KMS-11 (cell line): ENCODE measurements at regions not wholly inside any gene's neighbourhood (a gene's known extent, or its start where the extent isn't known, plus 50 kb on each side); places are given as distances from the start of the nearest gene placed in this dataset.

ENCODE experiments used
- H2AFZ ChIP-seq: fragments of 200-600 bp; sonication (generic); 2 replicates; pipeline ENCODE4 v1.6.1; 2016; ENCODE audit warnings: antibody characterized with exemption, mixed run types, low read depth
- H3K27ac ChIP-seq: fragments of 200-600 bp; sonication (generic); 2 replicates; pipeline ENCODE4 v1.6.1; 2016; ENCODE audit warnings: mild to moderate bottlenecking, mixed run types
- H3K27me3 ChIP-seq: fragments of 200-600 bp; sonication (generic); 2 replicates; pipeline ENCODE4 v1.6.1; 2017; ENCODE audit warnings: mild to moderate bottlenecking, low read depth, mixed run types, moderate library complexity; ENCODE audit not compliant: insufficient read depth
- H3K36me3 ChIP-seq: fragments of 200-600 bp; sonication (generic); 2 replicates; pipeline ENCODE4 v1.6.1; 2017; ENCODE audit warnings: mild to moderate bottlenecking, mixed run types; ENCODE audit not compliant: insufficient read depth
- H3K4me1 ChIP-seq: fragments of 200-600 bp; sonication (generic); 2 replicates; pipeline ENCODE4 v1.6.1; 2016; ENCODE audit warnings: mild to moderate bottlenecking, low read depth, mixed run types; ENCODE audit not compliant: poor library complexity, severe bottlenecking
- H3K4me2 ChIP-seq: fragments of 200-600 bp; sonication (generic); 2 replicates; pipeline ENCODE4 v1.7.0; 2016; ENCODE audit warnings: mild to moderate bottlenecking, mixed run types
- H3K4me3 ChIP-seq: fragments of 200-600 bp; sonication (generic); IDR thresholded peaks from 2 replicates; pipeline ENCODE4 v1.6.1; 2017; ENCODE audit warnings: low read depth, low read length, mixed read lengths; ENCODE audit not compliant: insufficient read depth
- H3K79me2 ChIP-seq: fragments of 200-600 bp; sonication (generic); 2 replicates; pipeline ENCODE4 v1.6.1; 2016; ENCODE audit warnings: low read depth, mixed run types; ENCODE audit not compliant: insufficient read depth
- H3K9ac ChIP-seq: fragments of 200-600 bp; sonication (generic); 2 replicates; pipeline ENCODE4 v1.6.1; 2016; ENCODE audit warnings: mild to moderate bottlenecking, mixed run types
- H4K20me1 ChIP-seq: fragments of 200-600 bp; sonication (generic); 2 replicates; pipeline ENCODE4 v1.6.1; 2016; ENCODE audit warnings: mild to moderate bottlenecking, mixed run types; ENCODE audit not compliant: insufficient read depth
- TF ChIP-seq, protein P1 (sequence below): fragments of 200-600 bp; sonication (generic); conservative IDR thresholded peaks from 2 replicates; pipeline ENCODE4 v1.6.1; 2017; ENCODE audit warnings: low read depth, mild to moderate bottlenecking, antibody characterized with exemption, low read length, moderate library complexity, mixed read lengths

DNA sequence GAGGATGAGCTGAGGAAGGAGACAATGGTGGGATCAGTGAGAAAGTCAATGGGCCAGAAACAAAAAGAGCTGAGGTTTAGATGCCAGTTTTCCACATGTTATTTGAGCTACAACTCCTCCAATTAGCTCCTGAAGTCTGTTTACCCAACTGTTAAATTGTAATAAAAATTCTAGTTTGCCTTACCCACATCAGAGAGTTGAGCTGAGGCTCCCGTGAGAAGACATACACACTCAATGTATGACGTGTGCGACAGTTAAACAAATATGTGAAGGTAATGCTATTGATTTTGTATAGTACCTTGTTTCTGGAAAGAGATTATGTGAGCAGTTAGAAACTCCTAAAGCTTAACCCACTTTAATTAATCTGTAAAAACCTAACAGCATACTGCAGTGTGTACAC lies 318.1 kb upstream of the GRM7 start:
- Histone ChIP-seq H4K20me1 (no peaks in the 10 kb centered on the region), H3K79me2 (no peaks in the 10 kb centered on the region), H3K9ac (no peak overlapping the region), H3K4me2 (no peak overlapping the region), H2AFZ (no peak overlapping the region), H3K4me3 (no peak overlapping the region), H3K36me3 (no peaks in the 10 kb centered on the region), H3K27me3 (no peaks in the 10 kb centered on the region), H3K4me1 (no peaks in the 10 kb centered on the region), H3K27ac (no peak overlapping the region)
- TF ChIP-seq, protein P1, sequence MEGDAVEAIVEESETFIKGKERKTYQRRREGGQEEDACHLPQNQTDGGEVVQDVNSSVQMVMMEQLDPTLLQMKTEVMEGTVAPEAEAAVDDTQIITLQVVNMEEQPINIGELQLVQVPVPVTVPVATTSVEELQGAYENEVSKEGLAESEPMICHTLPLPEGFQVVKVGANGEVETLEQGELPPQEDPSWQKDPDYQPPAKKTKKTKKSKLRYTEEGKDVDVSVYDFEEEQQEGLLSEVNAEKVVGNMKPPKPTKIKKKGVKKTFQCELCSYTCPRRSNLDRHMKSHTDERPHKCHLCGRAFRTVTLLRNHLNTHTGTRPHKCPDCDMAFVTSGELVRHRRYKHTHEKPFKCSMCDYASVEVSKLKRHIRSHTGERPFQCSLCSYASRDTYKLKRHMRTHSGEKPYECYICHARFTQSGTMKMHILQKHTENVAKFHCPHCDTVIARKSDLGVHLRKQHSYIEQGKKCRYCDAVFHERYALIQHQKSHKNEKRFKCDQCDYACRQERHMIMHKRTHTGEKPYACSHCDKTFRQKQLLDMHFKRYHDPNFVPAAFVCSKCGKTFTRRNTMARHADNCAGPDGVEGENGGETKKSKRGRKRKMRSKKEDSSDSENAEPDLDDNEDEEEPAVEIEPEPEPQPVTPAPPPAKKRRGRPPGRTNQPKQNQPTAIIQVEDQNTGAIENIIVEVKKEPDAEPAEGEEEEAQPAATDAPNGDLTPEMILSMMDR = no peak

DNA sequence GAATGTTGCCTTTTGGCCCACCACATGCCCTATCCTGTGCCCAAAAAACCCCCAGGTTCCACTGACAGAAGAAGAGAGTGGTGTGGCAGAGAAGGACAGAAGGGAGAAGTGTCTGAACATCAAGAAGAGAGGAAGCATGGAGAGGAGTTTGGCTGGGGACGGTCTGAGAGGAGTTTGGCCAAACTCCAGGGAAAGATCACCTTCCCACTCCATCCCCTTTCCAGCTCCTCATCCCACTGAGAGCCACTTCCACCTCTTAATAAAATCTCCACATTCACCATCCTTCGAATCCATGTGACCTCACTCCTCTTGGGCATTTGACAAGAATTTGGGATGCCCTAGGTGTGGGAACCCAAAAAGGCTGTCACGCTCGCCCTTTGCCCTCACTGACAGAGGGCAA lies 311.6 kb upstream of the GRM7 start:
- TF ChIP-seq, protein P1 = no peak
- Histone ChIP-seq H3K4me3 (no peak overlapping the region), H3K79me2 (no peaks in the 10 kb centered on the region), H3K27ac (no peak overlapping the region), H2AFZ (no peak overlapping the region), H3K9ac (no peak overlapping the region), H3K36me3 (no peaks in the 10 kb centered on the region), H3K4me2 (no peak overlapping the region), H4K20me1 (no peaks in the 10 kb centered on the region), H3K27me3 (no peaks in the 10 kb centered on the region), H3K4me1 (no peaks in the 10 kb centered on the region)

GRCh38 chr3:6551165-6551564 lies 309.8 kb upstream of the GRM7 start:
- no peaks in the 10 kb centered on the region for H3K36me3 ChIP-seq
- H2AFZ ChIP-seq = no peak overlapping the region
- no peak overlapping the region for H3K4me3 ChIP-seq
- H3K27ac ChIP-seq = no peak overlapping the region
- H3K27me3 ChIP-seq = no peaks in the 10 kb centered on the region
- H3K4me1 ChIP-seq = no peaks in the 10 kb centered on the region
- H3K79me2 ChIP-seq = no peaks in the 10 kb centered on the region
- H3K9ac ChIP-seq = no peak overlapping the region
- no peak overlapping the region for H3K4me2 ChIP-seq
- TF ChIP-seq, protein P1 = no peak
- no peaks in the 10 kb centered on the region for H4K20me1 ChIP-seq

GRCh38 chr3:6560259-6560658 lies 300.7 kb upstream of the GRM7 start:
- TF ChIP-seq, protein P1 = no peak
- Histone ChIP-seq H3K4me1 (no peaks in the 10 kb centered on the region), H3K79me2 (no peaks in the 10 kb centered on the region), H2AFZ (no peak overlapping the region), H3K4me3 (no peak overlapping the region), H4K20me1 (no peaks in the 10 kb centered on the region), H3K27ac (no peak overlapping the region), H3K4me2 (no peak overlapping the region), H3K27me3 (no peaks in the 10 kb centered on the region), H3K9ac (no peak overlapping the region), H3K36me3 (no peaks in the 10 kb centered on the region)

DNA sequence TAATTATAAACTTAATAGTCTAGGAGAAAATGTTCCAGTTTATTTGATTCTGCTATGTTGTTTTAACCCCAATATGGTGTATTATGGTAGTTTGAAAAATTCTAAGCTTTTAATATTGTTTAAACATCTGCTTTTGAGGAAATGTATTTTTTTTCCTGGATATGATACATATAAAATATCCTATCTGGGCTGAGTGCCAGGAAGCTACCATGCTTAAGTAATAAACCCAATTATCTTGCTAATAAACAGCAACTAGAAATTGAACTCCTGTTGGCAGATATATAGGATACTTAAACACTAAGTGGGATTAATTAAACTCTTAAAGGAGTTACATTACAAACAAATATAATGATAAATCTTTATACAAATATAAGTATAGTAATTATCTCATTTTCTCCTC lies 293.7 kb upstream of the GRM7 start:
- Histone ChIP-seq H4K20me1 (no peaks in the 10 kb centered on the region), H3K36me3 (no peaks in the 10 kb centered on the region), H3K27me3 (no peaks in the 10 kb centered on the region), H2AFZ (no peak overlapping the region), H3K4me1 (no peaks in the 10 kb centered on the region), H3K27ac (no peak overlapping the region), H3K4me2 (no peak overlapping the region), H3K79me2 (no peaks in the 10 kb centered on the region), H3K4me3 (no peak overlapping the region), H3K9ac (no peak overlapping the region)
- TF ChIP-seq, protein P1 = no peak
